Sigmoid colon (tissue), 3 donors: ENCODE measurements at regions not wholly inside any gene's neighbourhood (a gene's known extent, or its start where the extent isn't known, plus 50 kb on each side); places are given as distances from the start of the nearest gene placed in this dataset.

Source experiments
- POLR2A ChIP-seq, 2 donors: fragments of 450-650 bp; IDR thresholded peaks; one replicate each; pipeline ENCODE4 v1.6.1; 2016; ENCODE audit warnings: antibody characterized with exemption in 2 of 2, mild to moderate bottlenecking in 2 of 2, moderate library complexity in 2 of 2
- TF ChIP-seq, protein P1 (sequence below), 4 experiments: fragments of 450-650 bp in 3 of 4; fragments of 200-600 bp in 1 of 4; IDR thresholded peaks; one replicate each; pipeline ENCODE4 v1.5.1; 2016 to 2019; ENCODE audit warnings: antibody characterized with exemption in 4 of 4, mild to moderate bottlenecking in 3 of 4, moderate library complexity in 2 of 4

DNA sequence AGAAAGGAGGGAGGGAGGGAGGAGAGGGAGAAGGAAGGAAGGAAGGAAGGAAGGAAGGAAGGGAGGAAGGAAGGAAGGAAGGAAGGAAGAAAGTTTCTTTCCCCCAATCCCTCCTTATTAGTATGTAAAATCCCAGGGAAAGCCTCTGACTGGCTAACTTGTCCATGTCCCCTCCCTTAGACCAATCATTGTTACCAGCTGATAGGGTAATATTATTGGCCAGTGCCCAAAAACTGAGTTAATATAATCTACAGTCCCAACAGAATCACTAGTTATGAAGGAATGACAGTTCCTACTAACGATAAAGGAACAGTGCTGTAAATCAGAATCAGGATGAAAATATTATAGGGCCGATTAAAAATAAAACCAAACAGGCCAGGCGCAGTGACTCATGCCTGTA, 53.6 kb upstream of the CCNG1 start:
- TF ChIP-seq, protein P1, sequence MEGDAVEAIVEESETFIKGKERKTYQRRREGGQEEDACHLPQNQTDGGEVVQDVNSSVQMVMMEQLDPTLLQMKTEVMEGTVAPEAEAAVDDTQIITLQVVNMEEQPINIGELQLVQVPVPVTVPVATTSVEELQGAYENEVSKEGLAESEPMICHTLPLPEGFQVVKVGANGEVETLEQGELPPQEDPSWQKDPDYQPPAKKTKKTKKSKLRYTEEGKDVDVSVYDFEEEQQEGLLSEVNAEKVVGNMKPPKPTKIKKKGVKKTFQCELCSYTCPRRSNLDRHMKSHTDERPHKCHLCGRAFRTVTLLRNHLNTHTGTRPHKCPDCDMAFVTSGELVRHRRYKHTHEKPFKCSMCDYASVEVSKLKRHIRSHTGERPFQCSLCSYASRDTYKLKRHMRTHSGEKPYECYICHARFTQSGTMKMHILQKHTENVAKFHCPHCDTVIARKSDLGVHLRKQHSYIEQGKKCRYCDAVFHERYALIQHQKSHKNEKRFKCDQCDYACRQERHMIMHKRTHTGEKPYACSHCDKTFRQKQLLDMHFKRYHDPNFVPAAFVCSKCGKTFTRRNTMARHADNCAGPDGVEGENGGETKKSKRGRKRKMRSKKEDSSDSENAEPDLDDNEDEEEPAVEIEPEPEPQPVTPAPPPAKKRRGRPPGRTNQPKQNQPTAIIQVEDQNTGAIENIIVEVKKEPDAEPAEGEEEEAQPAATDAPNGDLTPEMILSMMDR (IDR thresholded peaks at IDR 0.05): no peak
- no peak for TF ChIP-seq POLR2A (IDR thresholded peaks at IDR 0.05)
